Stimulated activated naive CD8-positive, alpha-beta T cell treated with anti-CD3 and anti-CD28 coated beads, Interleukin-15, amount 100 ng/mL, for 72 hours (primary cell): ENCODE measurements at regions not wholly inside any gene's neighbourhood (a gene's known extent, or its start where the extent isn't known, plus 50 kb on each side); places are given as distances from the start of the nearest gene placed in this dataset.
"Not testable (repeated sequence)": the region's sequence is repeated elsewhere in the genome, so short reads cannot be mapped to it uniquely, and the experiment has no call there.

Experiments used
- ATAC-seq: fragments of 150-1000 bp; cut with Tn5 transposase; 2 replicates; pipeline ENCODE4 v1.10.0; 2021; ENCODE audit warnings: mild to moderate bottlenecking, moderate library complexity
- DNase-seq, 2 donors: peaks; one replicate each; pipeline ENCODE4 v3.0.0; 2021 to 2022
- H3K27ac Mint-ChIP-seq, 2 donors: one replicate each; pipeline ENCODE4 v1.8.0; 2022; ENCODE audit warnings: mild to moderate bottlenecking in 2 of 2, mixed read lengths in 2 of 2, moderate library complexity in 2 of 2
- H3K27me3 Mint-ChIP-seq: one replicate; pipeline ENCODE4 v1.8.0; 2022; ENCODE audit warnings: mixed read lengths
- H3K4me1 Mint-ChIP-seq: one replicate; pipeline ENCODE4 v1.8.0; 2022; ENCODE audit warnings: mild to moderate bottlenecking, mixed read lengths
- H3K4me3 Mint-ChIP-seq, 2 donors: one replicate each; pipeline ENCODE4 v1.8.0; 2022; ENCODE audit warnings: mild to moderate bottlenecking in 2 of 2, mixed read lengths in 2 of 2, moderate library complexity in 1 of 2
- H3K9me3 Mint-ChIP-seq, 2 donors: one replicate each; pipeline ENCODE4 v1.8.0; 2022; ENCODE audit warnings: mixed read lengths in 2 of 2

- DNase-seq: peak; percentile 9 to 15
- H3K4me1 Mint-ChIP-seq, ATAC-seq: not testable (repeated sequence)
Measured at GRCh38 chr1:46878173-46878782, 63.0 kb downstream of the CYP4A11 start.

DNA sequence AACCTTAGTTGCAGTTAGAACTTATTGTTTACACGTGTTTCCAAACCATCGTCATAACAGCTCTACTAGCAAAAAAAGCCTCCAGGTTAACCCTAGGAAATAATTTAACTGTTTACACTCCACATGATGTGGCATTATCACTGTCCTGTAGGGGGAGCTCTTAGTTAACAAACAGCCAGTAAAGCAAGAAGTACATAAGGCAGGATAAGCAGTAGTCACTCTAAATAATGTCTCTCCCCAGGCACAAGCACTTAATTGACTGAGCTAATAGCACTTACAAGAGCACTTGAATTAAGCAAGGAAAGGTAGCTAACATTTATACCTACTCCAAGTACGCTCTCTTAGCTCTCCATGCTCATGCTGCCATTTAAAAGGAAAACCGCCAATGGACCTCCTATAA, 65.2 kb downstream of the CYP4A11 start:
- not testable (repeated sequence) for H3K27ac Mint-ChIP-seq, H3K9me3 Mint-ChIP-seq, DNase-seq, ATAC-seq, H3K4me1 Mint-ChIP-seq, H3K27me3 Mint-ChIP-seq, H3K4me3 Mint-ChIP-seq

More at GRCh38 chr1:46878173-46878782, 63.0 kb downstream of the CYP4A11 start:
- H3K27ac Mint-ChIP-seq, H3K9me3 Mint-ChIP-seq, H3K4me3 Mint-ChIP-seq, H3K27me3 Mint-ChIP-seq: not testable (repeated sequence)
